ENCODE measurements at regions not wholly inside any gene's neighbourhood (a gene's known extent, or its start where the extent isn't known, plus 50 kb on each side); places are given as distances from the start of the nearest gene placed in this dataset.

DNA sequence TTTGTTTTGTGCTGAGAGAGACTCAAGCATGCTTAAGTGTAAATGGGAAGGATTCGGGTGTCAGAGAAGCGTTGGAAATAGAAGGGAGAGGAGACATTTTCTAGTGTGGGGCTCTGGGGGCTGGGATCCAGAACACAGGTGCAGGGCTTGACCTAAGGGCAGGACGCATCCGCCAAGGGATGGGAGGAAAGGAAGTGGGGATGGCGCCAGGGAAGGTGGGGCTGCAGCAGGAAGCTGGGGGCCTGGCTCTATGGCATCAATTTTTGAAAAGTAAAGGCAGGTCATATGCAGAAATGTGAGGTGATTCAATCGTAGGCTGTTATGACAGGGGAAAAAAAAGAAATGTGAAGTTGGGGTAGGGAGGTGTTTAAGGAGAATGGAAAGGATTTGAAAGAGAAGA is 143.2 kb upstream of the SERTAD2 start:
- WGBS, 4 donors: 59 to 67% (median 63%) methylated on average over 6 of the region's 6 CpGs
- no peak for TF ChIP-seq POLR2A (IDR thresholded peaks at IDR 0.05)
- no peak for TF ChIP-seq CTCF (IDR thresholded peaks at IDR 0.05)
- DNase-seq (no peak), ATAC-seq (no peak)
- intact Hi-C loops (cut with DNase I): no loop called here
- H3K9me3 ChIP-seq: no peaks in the 10 kb centered on the region
- no peaks in the 10 kb centered on the region for H3K36me3 ChIP-seq
- no peak overlapping the region for H3K27ac ChIP-seq
- H3K4me3 ChIP-seq: no peak overlapping the region
- peaks cover 0 to 13% (median 0%) of the 10 kb centered on the region in 9 donors for H3K27me3 ChIP-seq
- peaks cover 0 to 12% (median 0%) of the 10 kb centered on the region in 12 donors for H3K4me1 ChIP-seq

DNA sequence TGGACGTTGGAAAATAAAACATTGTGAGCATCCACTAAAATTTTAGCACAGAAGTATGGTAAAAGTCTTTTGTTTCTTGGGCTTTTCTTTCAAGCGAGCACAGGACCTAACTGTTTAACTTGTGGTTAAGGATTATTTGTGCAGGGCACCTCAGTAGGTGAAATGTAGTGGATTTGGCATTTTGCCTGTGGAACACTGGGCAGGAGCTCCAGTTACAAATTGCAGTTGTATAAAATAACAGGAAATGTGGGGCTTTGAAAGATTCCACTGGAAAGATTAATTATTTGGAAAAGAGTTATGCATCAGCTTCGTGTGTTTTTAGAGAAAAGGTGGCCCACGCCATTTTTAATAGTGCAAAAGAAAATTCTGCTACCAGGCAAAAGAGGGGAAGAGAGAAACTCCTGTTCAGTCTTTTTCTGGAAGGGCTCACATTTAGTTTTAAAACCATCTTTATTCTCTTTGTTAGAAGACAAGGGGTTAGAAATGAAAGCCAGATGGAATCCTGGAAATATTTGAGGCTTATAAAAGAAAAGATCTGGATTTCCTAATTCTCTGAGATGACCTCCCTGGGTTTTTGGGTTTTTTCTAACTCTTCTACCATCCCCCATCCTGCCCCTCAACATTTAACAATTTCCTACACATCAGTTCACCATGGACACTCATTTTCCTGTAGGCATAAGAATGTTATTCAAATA is 144.3 kb upstream of the SERTAD2 start:
- ATAC-seq: no peak
- intact Hi-C loops (cut with DNase I): no loop called here

DNA sequence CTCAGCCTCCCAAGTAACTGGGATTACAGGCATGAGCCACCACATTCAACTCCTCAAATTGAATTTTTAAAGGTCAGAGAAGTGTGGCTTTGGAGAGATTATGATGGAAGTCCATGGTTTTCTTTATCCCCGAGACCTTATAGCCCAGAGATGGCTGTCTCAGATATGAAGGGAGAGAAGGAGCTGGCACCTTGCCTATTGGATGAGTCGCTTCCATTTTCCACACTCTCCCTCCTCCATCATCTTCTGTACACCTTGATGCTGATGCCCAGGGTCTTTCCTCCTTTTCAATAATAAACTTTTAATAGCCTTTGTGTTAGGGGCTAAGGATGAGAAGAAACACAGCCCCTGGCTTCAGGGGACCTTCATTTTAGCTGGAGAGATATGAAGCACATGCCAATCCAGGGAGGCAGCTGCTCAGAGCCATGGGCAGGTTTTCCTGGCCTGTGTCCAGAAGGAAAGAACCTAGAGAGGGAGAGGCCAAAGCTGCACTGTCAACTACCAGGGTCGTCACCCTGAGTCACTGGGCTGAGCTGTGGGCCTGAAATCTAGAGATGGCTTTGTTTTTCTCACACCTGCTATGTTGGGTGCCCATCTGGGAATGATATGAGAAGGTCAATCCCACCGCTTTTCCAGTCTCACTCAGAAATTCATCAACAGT is 146.0 kb upstream of the SERTAD2 start:
- no peak for TF ChIP-seq CTCF (IDR thresholded peaks at IDR 0.05)
- no peak for TF ChIP-seq POLR2A (IDR thresholded peaks at IDR 0.05)
- Histone ChIP-seq H3K36me3 (no peaks in the 10 kb centered on the region), H3K4me3 (no peak overlapping the region), H3K27me3 (peaks cover 0 to 7% (median 0%) of the 10 kb centered on the region in 9 donors), H3K4me1 (peaks cover 0 to 10% (median 0%) of the 10 kb centered on the region in 12 donors), H3K9me3 (no peaks in the 10 kb centered on the region), H3K27ac (no peak overlapping the region)
- no peak for ATAC-seq
- 84 to 89% (median 88%) methylated on average over 4 of the region's 4 CpGs for WGBS, 4 donors
- DNase-seq: no peak
- intact Hi-C loops (cut with DNase I): no loop called here

More for the DNA sequence above, 144.3 kb upstream of the SERTAD2 start:
- H3K9me3 ChIP-seq: no peaks in the 10 kb centered on the region
- TF ChIP-seq POLR2A (IDR thresholded peaks at IDR 0.05) (no peak), CTCF (IDR thresholded peaks at IDR 0.05) (no peak)
- peaks cover 0 to 12% (median 0%) of the 10 kb centered on the region in 12 donors for H3K4me1 ChIP-seq
- DNase-seq: no peak
- H3K27me3 ChIP-seq: peaks cover 0 to 13% (median 0%) of the 10 kb centered on the region in 9 donors
- H3K27ac ChIP-seq: no peak overlapping the region
- 80 to 83% (median 82%) methylated on average over 4 of the region's 4 CpGs for WGBS, 4 donors
- no peaks in the 10 kb centered on the region for H3K36me3 ChIP-seq
- H3K4me3 ChIP-seq: no peak overlapping the region

DNA sequence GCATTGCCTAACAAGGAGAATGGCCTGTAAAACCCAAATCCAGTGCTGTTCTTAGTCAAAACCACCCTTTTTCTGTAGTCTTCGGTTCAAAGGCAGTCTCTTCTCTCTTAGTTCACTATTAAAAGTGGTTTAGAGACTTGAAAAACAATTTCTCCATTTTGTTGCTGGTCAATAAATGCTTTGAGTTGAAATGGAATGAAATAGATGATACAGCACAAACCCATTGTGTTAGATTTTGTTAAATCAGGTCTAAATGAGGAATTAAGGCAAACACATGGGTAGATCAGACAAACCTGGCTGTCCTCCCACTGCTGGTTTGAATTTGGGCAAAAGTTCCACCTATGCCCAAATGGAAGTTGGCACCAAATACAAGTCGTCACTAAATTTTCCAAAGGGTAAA is 150.1 kb upstream of the SERTAD2 start:
- intact Hi-C loops (cut with DNase I): no loop called here
- no peak overlapping the region for H3K27ac ChIP-seq
- 88 to 96% (median 93%) methylated on average over 2 of the region's 2 CpGs for WGBS, 4 donors
- ATAC-seq (no peak), DNase-seq (no peak)
- TF ChIP-seq POLR2A (IDR thresholded peaks at IDR 0.05): no peak
- no peak for TF ChIP-seq CTCF (IDR thresholded peaks at IDR 0.05)
- no peaks in the 10 kb centered on the region for H3K9me3 ChIP-seq
- H3K36me3 ChIP-seq: no peaks in the 10 kb centered on the region
- H3K4me1 ChIP-seq: no peaks in the 10 kb centered on the region
- H3K4me3 ChIP-seq: no peak overlapping the region
- H3K27me3 ChIP-seq: no peaks in the 10 kb centered on the region
